Left ventricle myocardium inferior (tissue), 1 donor: ENCODE measurements at regions not wholly inside any gene's neighbourhood (a gene's known extent, or its start where the extent isn't known, plus 50 kb on each side); places are given as distances from the start of the nearest gene placed in this dataset.
A peak's percentile ranks its signal among the peaks of the same experiment; 100 is the strongest.

ENCODE experiments used
- DNase-seq: peaks from one replicate; pipeline ENCODE4 v3.0.0-alpha.2; 2020
- H3K27ac ChIP-seq: fragments of 200-600 bp; replicated peaks from 2 replicates; pipeline ENCODE4 v1.8.0; 2021
- H3K27me3 ChIP-seq: fragments of 200-600 bp; 2 replicates; pipeline ENCODE4 v1.8.0; 2021; ENCODE audit warnings: low read depth
- H3K36me3 ChIP-seq: fragments of 200-600 bp; 2 replicates; pipeline ENCODE4 v1.8.0; 2021
- H3K4me1 ChIP-seq: fragments of 200-600 bp; 2 replicates; pipeline ENCODE4 v1.8.0; 2021
- H3K4me3 ChIP-seq: fragments of 200-600 bp; 2 replicates; pipeline ENCODE4 v1.8.0; 2021; ENCODE audit warnings: mild to moderate bottlenecking, moderate library complexity
- H3K9me3 ChIP-seq: fragments of 200-600 bp; replicated peaks from 2 replicates; pipeline ENCODE4 v1.8.0; 2021
- intact Hi-C: fragments of 100-400 bp; cut with micrococcal nuclease; formaldehyde crosslinking; loops from one replicate; pipeline ENCODE4 v1.11.0; 2022
- TF ChIP-seq, protein P1 (sequence below): fragments of 200-600 bp; IDR thresholded peaks from 2 replicates; pipeline ENCODE4 v1.8.0; 2021; ENCODE audit warnings: antibody characterized with exemption, mild to moderate bottlenecking, borderline replicate concordance
- donor health status: DM: no; HTN: yes; CAD: no; lungs with severe emphysema.

GRCh38 chr14:22221508-22221907 is 367.5 kb downstream of the DAD1 start:
- intact Hi-C loops, result no loop called here
- no peak overlapping the region for H3K27ac ChIP-seq

DNA sequence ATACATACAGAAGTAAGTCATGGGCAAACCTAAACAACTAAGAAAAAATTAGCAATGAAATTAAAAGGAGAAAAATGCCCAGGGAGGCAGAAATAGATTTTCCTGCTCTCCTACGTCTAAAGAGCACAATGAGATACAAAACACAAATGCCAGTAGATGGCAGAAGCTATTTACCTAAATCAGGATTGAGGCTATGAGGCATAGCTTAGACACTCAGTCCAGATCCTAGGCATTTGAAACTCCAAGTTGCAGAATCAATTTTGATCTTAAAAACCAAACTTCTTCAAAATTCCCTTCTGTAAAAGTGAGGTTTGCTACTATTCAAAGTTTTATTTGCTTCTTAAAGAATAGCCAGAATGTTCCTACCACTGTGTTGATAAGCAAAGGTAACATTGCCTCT is 368.6 kb downstream of the DAD1 start:
- Histone ChIP-seq H3K4me3 (no peak overlapping the region), H3K4me1 (no peaks in the 10 kb centered on the region), H3K27ac (no peak overlapping the region), H3K36me3 (no peaks in the 10 kb centered on the region), H3K27me3 (peaks cover 33% of the 10 kb centered on the region), H3K9me3 (no peaks in the 10 kb centered on the region)
- intact Hi-C loops, result no loop called here
- no peak for DNase-seq
- TF ChIP-seq, protein P1, sequence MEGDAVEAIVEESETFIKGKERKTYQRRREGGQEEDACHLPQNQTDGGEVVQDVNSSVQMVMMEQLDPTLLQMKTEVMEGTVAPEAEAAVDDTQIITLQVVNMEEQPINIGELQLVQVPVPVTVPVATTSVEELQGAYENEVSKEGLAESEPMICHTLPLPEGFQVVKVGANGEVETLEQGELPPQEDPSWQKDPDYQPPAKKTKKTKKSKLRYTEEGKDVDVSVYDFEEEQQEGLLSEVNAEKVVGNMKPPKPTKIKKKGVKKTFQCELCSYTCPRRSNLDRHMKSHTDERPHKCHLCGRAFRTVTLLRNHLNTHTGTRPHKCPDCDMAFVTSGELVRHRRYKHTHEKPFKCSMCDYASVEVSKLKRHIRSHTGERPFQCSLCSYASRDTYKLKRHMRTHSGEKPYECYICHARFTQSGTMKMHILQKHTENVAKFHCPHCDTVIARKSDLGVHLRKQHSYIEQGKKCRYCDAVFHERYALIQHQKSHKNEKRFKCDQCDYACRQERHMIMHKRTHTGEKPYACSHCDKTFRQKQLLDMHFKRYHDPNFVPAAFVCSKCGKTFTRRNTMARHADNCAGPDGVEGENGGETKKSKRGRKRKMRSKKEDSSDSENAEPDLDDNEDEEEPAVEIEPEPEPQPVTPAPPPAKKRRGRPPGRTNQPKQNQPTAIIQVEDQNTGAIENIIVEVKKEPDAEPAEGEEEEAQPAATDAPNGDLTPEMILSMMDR, result peak; percentile 32

More at GRCh38 chr14:22221508-22221907, 367.5 kb downstream of the DAD1 start:
- Histone ChIP-seq H3K9me3 (no peaks in the 10 kb centered on the region), H3K36me3 (no peaks in the 10 kb centered on the region), H3K4me3 (no peak overlapping the region), H3K27me3 (peaks cover 40% of the 10 kb centered on the region), H3K4me1 (no peaks in the 10 kb centered on the region)
- TF ChIP-seq, protein P1, result no peak
- no peak for DNase-seq

DNA sequence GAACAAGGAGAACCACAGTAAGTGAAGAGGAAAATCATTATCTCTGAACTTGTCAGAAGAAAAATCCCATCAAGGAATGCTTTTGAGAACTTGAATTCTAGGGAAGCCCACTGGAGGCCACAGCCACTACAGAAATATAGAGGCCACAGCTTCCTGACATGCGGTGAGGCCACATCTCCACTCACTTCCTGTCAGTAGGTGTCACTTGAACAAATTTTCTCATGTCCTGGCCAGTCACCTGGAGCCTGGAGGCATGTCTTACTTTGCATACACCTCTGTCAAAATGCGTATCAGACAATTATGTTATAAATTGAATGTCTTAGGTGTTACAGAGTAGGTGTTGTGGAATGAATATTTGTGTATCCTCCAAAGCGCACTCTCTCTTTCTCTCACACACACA is 370.3 kb downstream of the DAD1 start:
- peaks cover 36% of the 10 kb centered on the region for H3K27me3 ChIP-seq
- intact Hi-C loops, result no loop called here
- H3K36me3 ChIP-seq, result no peaks in the 10 kb centered on the region
- no peak overlapping the region for H3K27ac ChIP-seq
- no peak overlapping the region for H3K4me3 ChIP-seq
- H3K4me1 ChIP-seq, result no peaks in the 10 kb centered on the region
- DNase-seq, result no peak
- H3K9me3 ChIP-seq, result peaks cover 5% of the 10 kb centered on the region
- TF ChIP-seq, protein P1, result no peak

DNA sequence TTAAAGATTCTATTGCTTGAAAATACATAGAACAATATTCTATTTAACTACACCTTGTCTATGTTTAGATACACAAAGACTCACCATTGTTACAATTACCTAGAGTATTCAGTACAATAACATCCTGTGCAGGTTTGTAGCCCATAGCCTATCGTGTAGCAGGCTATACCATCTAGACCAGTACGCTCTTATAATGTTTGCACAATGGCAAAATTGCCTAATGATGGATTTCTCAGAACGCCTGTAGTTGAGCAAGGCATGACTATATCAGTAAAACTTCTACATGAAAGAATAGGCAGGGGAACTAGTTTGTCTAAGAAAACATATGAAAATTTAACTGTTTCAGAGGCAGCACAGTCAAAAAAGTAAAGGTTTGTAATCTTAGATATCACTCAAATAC is 375.9 kb downstream of the DAD1 start:
- Histone ChIP-seq H3K36me3 (no peaks in the 10 kb centered on the region), H3K27ac (no peak overlapping the region), H3K9me3 (peaks cover 5% of the 10 kb centered on the region), H3K4me3 (no peak overlapping the region), H3K27me3 (peaks cover 13% of the 10 kb centered on the region), H3K4me1 (no peaks in the 10 kb centered on the region)
- intact Hi-C loops, result no loop called here
- DNase-seq, result no peak
- TF ChIP-seq, protein P1, result no peak

- intact Hi-C loops, result no loop called here
- TF ChIP-seq, protein P1, result no peak
- Histone ChIP-seq H3K27me3 (peaks cover 7% of the 10 kb centered on the region), H3K4me3 (no peak overlapping the region), H3K4me1 (no peaks in the 10 kb centered on the region), H3K27ac (no peak overlapping the region), H3K36me3 (no peaks in the 10 kb centered on the region), H3K9me3 (peaks cover 5% of the 10 kb centered on the region)
- no peak for DNase-seq
Observed at GRCh38 chr14:22210906-22211305, 378.1 kb downstream of the DAD1 start.

GRCh38 chr14:22210026-22210425 is 379.0 kb downstream of the DAD1 start:
- peaks cover 6% of the 10 kb centered on the region for H3K27me3 ChIP-seq
- TF ChIP-seq, protein P1, result no peak
- H3K4me1 ChIP-seq, result no peaks in the 10 kb centered on the region
- no peak for DNase-seq
- peaks cover 2% of the 10 kb centered on the region for H3K9me3 ChIP-seq
- intact Hi-C loops, result no loop called here
- no peak overlapping the region for H3K4me3 ChIP-seq
- no peak overlapping the region for H3K27ac ChIP-seq
- no peaks in the 10 kb centered on the region for H3K36me3 ChIP-seq
